Aorta (tissue), 5 donors: ENCODE measurements at regions not wholly inside any gene's neighbourhood (a gene's known extent, or its start where the extent isn't known, plus 50 kb on each side); places are given as distances from the start of the nearest gene placed in this dataset.
A peak's percentile ranks its signal among the peaks of the same experiment; 100 is the strongest.

Experiments used
- ATAC-seq: fragments of 200-7000 bp; cut with Tn5 transposase; one replicate; pipeline ENCODE4 v1.9.1; 2022; ENCODE audit warnings: moderate library complexity; ENCODE audit not compliant: low FRiP score
- DNase-seq, 2 donors: peaks; one replicate each; pipeline ENCODE4 v3.0.0-alpha.2; 2020
- H3K27ac ChIP-seq, 2 donors: one replicate each; pipeline ENCODE4 v1.5.1; 2013; ENCODE audit warnings: low read length in 2 of 2, mild to moderate bottlenecking in 2 of 2, moderate library complexity in 2 of 2, control low read depth in 1 of 2, inconsistent platforms in 1 of 2, low read depth in 1 of 2
- H3K27me3 ChIP-seq, 2 donors: one replicate each; pipeline ENCODE4 v1.6.1; 2013; ENCODE audit warnings: control low read depth in 1 of 2, low read length in 1 of 2, mild to moderate bottlenecking in 1 of 2, moderate library complexity in 1 of 2; ENCODE audit not compliant: insufficient read depth in 2 of 2, control insufficient read depth in 1 of 2
- H3K36me3 ChIP-seq, 2 donors: one replicate each; pipeline ENCODE4 v1.6.1; 2013; ENCODE audit warnings: control low read depth in 1 of 2, low read length in 1 of 2, mild to moderate bottlenecking in 1 of 2; ENCODE audit not compliant: insufficient read depth in 2 of 2, control insufficient read depth in 1 of 2
- H3K4me1 ChIP-seq, 2 donors: one replicate each; pipeline ENCODE4 v1.6.1; 2013; ENCODE audit warnings: low read length in 2 of 2, control low read depth in 1 of 2, mild to moderate bottlenecking in 1 of 2, moderate library complexity in 1 of 2; ENCODE audit not compliant: insufficient read depth in 2 of 2, control insufficient read depth in 1 of 2
- H3K4me3 ChIP-seq, 2 donors: one replicate each; pipeline ENCODE4 v1.5.1; 2013; ENCODE audit warnings: low read length in 2 of 2, control low read depth in 1 of 2, mild to moderate bottlenecking in 1 of 2
- H3K9me3 ChIP-seq: one replicate; pipeline ENCODE4 v1.6.1; 2013; ENCODE audit warnings: mild to moderate bottlenecking, low read length; ENCODE audit not compliant: control insufficient read depth
- WGBS, 2 donors: extraction: QIAGEN DNeasy Blood & Tissue Kit; methylation state at CpG; one replicate each; pipeline ENCODE4 v1.1.7; 2013; 5-methylcytosine and 5-hydroxymethylcytosine counted together
- intact Hi-C, 2 donors: fragments of 100-400 bp; cut with DNase I; formaldehyde crosslinking; loops; one replicate each; pipeline versions ENCODE4 v1.14.2 to v1.15.0; 2022
- donor health status: healthy with polysubstance abuse.
- donor health status: Bipolar disorder and iron deficiency.
- donor health status: DM: no; HTN: no; CAD: no.
- donor health status: DM: no; HTN: no; CAD: no.
- donor health status: DM: yes; HTN: yes; CAD: no.

DNA sequence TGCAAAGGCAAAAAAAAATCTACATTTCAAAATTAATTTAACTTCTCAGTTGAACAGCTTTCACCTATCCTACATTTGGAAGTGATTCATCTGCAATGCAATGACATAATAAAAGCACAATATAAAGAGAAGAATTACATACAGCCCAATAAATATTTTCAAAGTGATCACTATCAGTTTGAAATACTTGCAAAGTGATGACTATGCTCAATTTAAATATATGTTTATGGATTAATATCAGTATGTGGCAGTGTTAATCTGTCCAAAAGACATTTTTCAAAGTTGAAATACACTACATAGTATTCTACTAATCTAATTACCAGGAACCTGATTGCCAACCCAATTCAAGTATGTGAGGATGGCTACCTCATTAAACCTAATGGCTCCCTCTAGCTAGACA, 460.7 kb upstream of the ATXN7L3B start:
- Histone ChIP-seq H3K4me3 (no peak overlapping the region), H3K27me3 (no peaks in the 10 kb centered on the region), H3K9me3 (no peaks in the 10 kb centered on the region), H3K27ac (no peak overlapping the region), H3K4me1 (no peaks in the 10 kb centered on the region), H3K36me3 (no peaks in the 10 kb centered on the region)
- intact Hi-C loops: no loop called here
- DNase-seq (no peak), ATAC-seq (no peak)

DNA sequence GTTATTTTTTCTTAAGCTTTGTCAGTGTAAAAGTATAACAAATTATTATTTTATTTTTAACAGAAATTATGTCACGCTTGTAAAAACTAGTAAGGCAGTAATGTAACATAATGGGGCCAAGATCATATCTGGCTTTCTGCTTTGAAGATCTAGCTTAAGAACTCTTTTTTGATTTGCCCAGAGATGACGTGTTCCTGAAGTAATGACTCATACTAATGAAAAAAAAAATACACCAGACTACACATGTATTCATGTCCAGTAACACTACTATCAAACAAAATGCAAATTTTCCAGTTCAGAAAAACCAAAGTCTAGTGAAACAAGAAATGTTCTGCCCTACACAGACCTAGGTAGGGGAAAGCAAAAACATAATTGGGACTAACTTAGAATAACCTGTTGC, 432.2 kb upstream of the ATXN7L3B start:
- no peaks in the 10 kb centered on the region for H3K9me3 ChIP-seq
- H3K27me3 ChIP-seq: no peaks in the 10 kb centered on the region
- intact Hi-C loops: no loop called here
- H3K36me3 ChIP-seq: no peaks in the 10 kb centered on the region
- no peak overlapping the region for H3K4me3 ChIP-seq
- H3K27ac ChIP-seq: no peak overlapping the region
- DNase-seq (no peak), ATAC-seq (no peak)
- H3K4me1 ChIP-seq: no peaks in the 10 kb centered on the region
- WGBS, 2 donors: 6% methylated on average over 2 of the region's 2 CpGs

DNA sequence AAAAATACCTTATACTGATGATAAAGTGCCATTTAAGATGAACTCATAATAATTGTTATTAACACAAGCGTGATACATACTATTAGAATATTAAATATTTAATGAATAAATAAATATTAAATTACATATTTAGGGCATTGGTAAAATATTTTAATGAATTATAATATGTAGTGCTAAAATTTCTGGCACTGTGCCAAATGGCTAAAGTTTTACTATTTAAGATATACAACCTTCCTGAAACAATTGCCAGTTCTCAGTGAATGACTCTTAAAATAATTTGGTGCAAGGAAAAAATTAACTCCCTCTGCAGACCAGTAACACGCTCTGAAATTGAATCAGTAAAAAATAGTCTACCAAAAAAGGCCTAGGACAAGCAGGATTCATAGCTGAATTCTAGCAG, 428.9 kb upstream of the ATXN7L3B start:
- no peak overlapping the region for H3K4me3 ChIP-seq
- DNase-seq (no peak), ATAC-seq (no peak)
- no peaks in the 10 kb centered on the region for H3K4me1 ChIP-seq
- H3K9me3 ChIP-seq: peaks cover 1% of the 10 kb centered on the region
- no peak overlapping the region for H3K27ac ChIP-seq
- no peaks in the 10 kb centered on the region for H3K36me3 ChIP-seq
- 87 to 88% methylated on average over 2 of the region's 2 CpGs for WGBS, 2 donors
- no peaks in the 10 kb centered on the region for H3K27me3 ChIP-seq
- intact Hi-C loops: no loop called here

DNA sequence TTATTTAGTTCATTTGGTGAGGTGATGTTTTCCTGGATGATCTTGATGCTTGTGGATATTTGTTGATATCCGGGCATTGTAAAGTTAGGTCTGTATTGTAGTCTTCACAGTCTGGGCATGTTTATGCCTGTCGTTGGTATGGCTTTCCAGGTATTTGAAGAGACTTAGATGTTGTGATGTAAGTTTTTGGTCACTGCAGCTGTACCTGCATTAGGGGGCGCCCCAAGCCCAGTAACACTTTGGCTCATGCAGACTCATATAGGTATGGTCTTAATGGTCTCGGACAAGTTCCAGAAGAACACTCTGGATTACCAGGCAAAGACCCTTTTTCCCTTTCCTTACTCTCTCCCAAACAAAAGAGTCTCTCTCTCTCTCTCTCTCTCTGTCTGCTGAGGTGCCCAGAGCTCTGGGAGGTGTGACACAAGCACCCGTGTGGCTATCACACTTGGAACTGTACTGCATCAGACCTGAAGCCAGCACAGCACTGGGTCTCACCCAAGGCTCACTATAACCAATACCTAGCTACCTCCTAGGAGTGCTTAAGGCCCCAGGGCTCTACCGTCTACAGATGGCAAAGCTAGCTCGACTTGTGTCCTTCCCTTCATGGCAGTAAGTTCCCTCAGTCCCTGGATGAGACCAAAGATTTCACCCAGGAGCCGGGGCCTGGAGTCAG, 425.8 kb upstream of the ATXN7L3B start:
- intact Hi-C loops: no loop called here
- Histone ChIP-seq H3K9me3 (peaks cover 1% of the 10 kb centered on the region), H3K27ac (no peak overlapping the region), H3K4me1 (no peaks in the 10 kb centered on the region), H3K36me3 (no peaks in the 10 kb centered on the region), H3K27me3 (no peaks in the 10 kb centered on the region), H3K4me3 (no peak overlapping the region)
- WGBS, 2 donors: 62 to 64% methylated on average over 8 of the region's 8 CpGs
- DNase-seq (no peak), ATAC-seq (peak; percentile 28)

DNA sequence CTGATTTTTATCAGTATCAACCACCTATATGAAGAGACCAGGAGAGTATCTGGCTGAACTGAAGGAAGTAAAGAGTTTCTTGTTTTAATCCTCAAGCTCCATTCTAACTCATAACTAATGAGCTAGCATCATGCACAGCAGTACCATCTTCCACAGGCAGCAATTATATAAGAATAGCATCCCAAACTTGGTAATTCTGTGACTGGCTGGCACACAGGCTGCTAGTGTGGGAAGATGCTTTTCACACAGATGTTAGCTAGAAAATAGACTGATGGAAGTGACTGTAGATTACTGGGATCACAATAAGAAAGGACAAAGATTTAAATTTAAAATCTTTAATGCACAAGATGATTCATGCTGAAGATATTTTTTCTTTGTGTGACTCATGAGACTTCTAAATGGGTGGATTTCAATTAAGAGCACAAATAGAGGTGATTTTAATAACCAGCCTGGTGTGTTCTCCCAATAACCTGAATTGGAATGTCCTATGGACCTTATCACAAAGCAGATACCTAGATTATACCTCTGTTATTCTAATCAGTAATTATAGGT, 417.7 kb upstream of the ATXN7L3B start:
- intact Hi-C loops: no loop called here
- DNase-seq (no peak), ATAC-seq (no peak)
- Histone ChIP-seq H3K27me3 (no peaks in the 10 kb centered on the region), H3K27ac (no peak overlapping the region), H3K36me3 (no peaks in the 10 kb centered on the region), H3K4me1 (no peaks in the 10 kb centered on the region), H3K9me3 (no peaks in the 10 kb centered on the region), H3K4me3 (no peak overlapping the region)

DNA sequence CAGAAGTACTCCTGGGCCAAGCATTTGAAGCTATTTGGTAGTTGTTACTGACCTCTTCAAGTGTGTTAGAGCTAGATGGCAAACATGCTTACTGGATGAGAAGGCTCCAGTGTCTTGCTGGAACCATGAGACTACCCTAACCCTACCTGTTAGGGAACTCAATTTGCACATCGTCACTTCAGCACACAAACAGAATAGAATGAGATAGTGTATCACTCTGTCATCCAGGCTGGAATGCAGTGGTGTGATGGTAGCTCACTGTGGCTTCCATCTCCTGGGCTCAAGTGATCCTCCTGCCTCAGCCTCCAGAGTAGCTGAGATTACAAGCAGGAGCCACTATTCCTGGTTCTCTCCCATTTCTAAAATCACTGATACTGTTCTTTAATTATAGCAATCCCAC, 417.0 kb upstream of the ATXN7L3B start:
- DNase-seq (no peak), ATAC-seq (no peak)
- Histone ChIP-seq H3K4me1 (no peaks in the 10 kb centered on the region), H3K4me3 (no peak overlapping the region), H3K9me3 (no peaks in the 10 kb centered on the region), H3K27ac (no peak overlapping the region), H3K36me3 (no peaks in the 10 kb centered on the region), H3K27me3 (no peaks in the 10 kb centered on the region)
- intact Hi-C loops: no loop called here
- 67 to 73% methylated on average over 1 of the region's 1 CpG for WGBS, 2 donors

DNA sequence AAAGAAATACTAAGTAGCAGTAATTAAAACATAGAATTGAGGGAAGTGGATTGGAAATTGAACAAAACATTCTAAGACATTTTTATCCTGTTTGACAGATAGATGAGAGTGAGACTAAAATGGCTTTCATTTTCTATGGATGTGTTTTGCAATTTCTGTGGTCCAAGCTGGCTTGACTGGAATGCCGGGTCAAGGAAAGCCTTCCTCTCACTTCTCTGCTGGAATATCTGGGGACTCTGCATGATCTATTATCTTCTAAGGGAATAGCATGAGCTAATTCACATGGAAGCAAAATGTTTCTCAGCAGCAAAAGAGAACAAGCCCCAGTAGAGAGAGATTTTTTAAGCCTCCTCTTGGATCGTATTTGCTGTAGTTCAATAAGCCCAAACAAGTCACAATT, 407.9 kb upstream of the ATXN7L3B start:
- intact Hi-C loops: no loop called here
- DNase-seq: no peak
- no peak overlapping the region for H3K27ac ChIP-seq
- no peaks in the 10 kb centered on the region for H3K9me3 ChIP-seq
- no peaks in the 10 kb centered on the region for H3K36me3 ChIP-seq
- no peaks in the 10 kb centered on the region for H3K4me1 ChIP-seq
- no peak overlapping the region for H3K4me3 ChIP-seq
- no peaks in the 10 kb centered on the region for H3K27me3 ChIP-seq
- 14 to 32% methylated on average over 2 of the region's 2 CpGs for WGBS, 2 donors
- no peak for ATAC-seq

DNA sequence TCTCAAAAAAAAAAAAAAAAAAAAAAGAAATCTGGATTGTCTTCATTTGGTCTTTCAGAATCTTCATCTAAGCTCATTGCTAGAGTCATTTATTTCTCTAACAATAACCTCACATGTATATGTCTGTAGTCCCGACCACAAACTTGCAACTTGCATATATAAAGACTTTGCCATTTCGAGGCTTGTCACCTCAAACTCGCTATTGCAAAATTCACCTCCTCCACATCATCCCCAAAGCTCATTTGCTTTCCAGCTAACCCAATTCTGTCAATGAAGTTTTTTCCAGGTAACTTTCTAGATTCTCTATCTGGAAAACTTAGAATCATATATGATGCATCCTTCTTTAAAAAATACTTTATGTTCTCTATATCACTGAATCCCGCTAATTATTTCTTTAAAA, 393.2 kb upstream of the ATXN7L3B start:
- intact Hi-C loops: no loop called here

DNA sequence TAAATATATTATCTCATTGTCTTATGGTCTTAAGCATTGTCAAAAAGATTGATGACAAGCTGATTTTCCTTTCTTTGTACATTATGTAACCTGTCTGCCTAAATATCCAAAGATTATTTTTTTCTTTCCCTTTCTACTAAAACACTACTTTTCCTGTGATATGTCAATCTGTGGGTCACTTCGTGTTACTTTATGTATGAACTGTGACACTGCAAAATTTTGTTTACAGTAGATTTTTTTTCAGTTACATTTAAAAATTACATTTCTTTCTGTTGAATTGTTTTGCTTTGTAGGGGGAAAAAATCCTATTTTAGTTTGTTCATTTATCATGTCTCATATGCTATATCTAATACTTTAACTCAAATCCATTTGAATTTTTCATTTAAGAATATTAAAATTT, 392.3 kb upstream of the ATXN7L3B start:
- no peak overlapping the region for H3K4me3 ChIP-seq
- no peak overlapping the region for H3K27ac ChIP-seq
- DNase-seq (no peak), ATAC-seq (no peak)
- H3K36me3 ChIP-seq: no peaks in the 10 kb centered on the region
- H3K9me3 ChIP-seq: no peaks in the 10 kb centered on the region
- WGBS, 2 donors: 13 to 20% methylated on average over 1 of the region's 1 CpG
- no peaks in the 10 kb centered on the region for H3K27me3 ChIP-seq
- intact Hi-C loops: no loop called here
- no peaks in the 10 kb centered on the region for H3K4me1 ChIP-seq

More for the DNA sequence above, 393.2 kb upstream of the ATXN7L3B start:
- no peaks in the 10 kb centered on the region for H3K36me3 ChIP-seq
- no peaks in the 10 kb centered on the region for H3K4me1 ChIP-seq
- no peaks in the 10 kb centered on the region for H3K9me3 ChIP-seq
- H3K27me3 ChIP-seq: no peaks in the 10 kb centered on the region
- 89 to 90% methylated on average over 4 of the region's 4 CpGs for WGBS, 2 donors
- no peak overlapping the region for H3K27ac ChIP-seq
- DNase-seq: no peak
- ATAC-seq: no peak
- no peak overlapping the region for H3K4me3 ChIP-seq
